ENCODE measurements at regions not wholly inside any gene's neighbourhood (a gene's known extent, or its start where the extent isn't known, plus 50 kb on each side); places are given as distances from the start of the nearest gene placed in this dataset.

- ChIA-PET POLR2A (no interaction called here), CTCF (interaction anchor here (1.3 to 2.3 kb wide), 3 partner anchors 11 to 16 kb away, joined by 4 to 8 read pairs (median 5); no protein-coding TSS in a partner anchor)
- no peak for DNase-seq (ENCODE audit: extremely low spot score)
- no peak for TF ChIP-seq CTCF (IDR thresholded peaks at IDR 0.05; ENCODE audit: control extremely low read depth, extremely low read depth, low read depth, missing control alignments)
Observed at GRCh38 chr12:116465856-116466255, 93.3 kb upstream of the MAP1LC3B2 start.

GRCh38 chr12:116466536-116466935, 92.6 kb upstream of the MAP1LC3B2 start:
- no peak for TF ChIP-seq CTCF (IDR thresholded peaks at IDR 0.05; ENCODE audit: control extremely low read depth, extremely low read depth, low read depth, missing control alignments)
- ChIA-PET POLR2A (no interaction called here), CTCF (no interaction called here)
- DNase-seq (ENCODE audit: extremely low spot score), result no peak

GRCh38 chr12:116469344-116469743, 89.8 kb upstream of the MAP1LC3B2 start:
- no peak for DNase-seq (ENCODE audit: extremely low spot score)
- ChIA-PET POLR2A (no interaction called here), CTCF (no interaction called here)
- no peak for TF ChIP-seq CTCF (IDR thresholded peaks at IDR 0.05; ENCODE audit: control extremely low read depth, extremely low read depth, low read depth, missing control alignments)

GRCh38 chr12:116471544-116471943, 87.6 kb upstream of the MAP1LC3B2 start:
- TF ChIP-seq CTCF (IDR thresholded peaks at IDR 0.05; ENCODE audit: control extremely low read depth, extremely low read depth, low read depth, missing control alignments), result no peak
- POLR2A ChIA-PET, result no interaction called here
- DNase-seq (ENCODE audit: extremely low spot score), result no peak
- CTCF ChIA-PET, result interaction anchor here (1.3 kb wide), 1 partner anchor 17 kb away, joined by 3 read pairs; no protein-coding TSS in a partner anchor

- ChIA-PET CTCF (interaction anchor here (1.3 kb wide), 1 partner anchor 16 kb away, joined by 3 read pairs; no protein-coding TSS in a partner anchor), POLR2A (no interaction called here)
- no peak for DNase-seq (ENCODE audit: extremely low spot score)
- TF ChIP-seq CTCF (IDR thresholded peaks at IDR 0.05; ENCODE audit: control extremely low read depth, extremely low read depth, low read depth, missing control alignments), result no peak
Observed at GRCh38 chr12:116472193-116472592, 87.0 kb upstream of the MAP1LC3B2 start.

- CTCF ChIA-PET, result no interaction called here
- no peak for TF ChIP-seq CTCF (IDR thresholded peaks at IDR 0.05; ENCODE audit: control extremely low read depth, extremely low read depth, low read depth, missing control alignments)
- POLR2A ChIA-PET, result no interaction called here
- no peak for DNase-seq (ENCODE audit: extremely low spot score)
Observed at GRCh38 chr12:116473416-116473815, 85.8 kb upstream of the MAP1LC3B2 start.

- no peak for DNase-seq (ENCODE audit: extremely low spot score)
- CTCF ChIA-PET, result no interaction called here
- TF ChIP-seq CTCF (IDR thresholded peaks at IDR 0.05; ENCODE audit: control extremely low read depth, extremely low read depth, low read depth, missing control alignments), result no peak
- POLR2A ChIA-PET, result no interaction called here
Observed at GRCh38 chr12:116474331-116474730, 84.8 kb upstream of the MAP1LC3B2 start.

All from GM10248 (cell line).